Gastrocnemius medialis (tissue), 4 donors: ENCODE measurements at regions not wholly inside any gene's neighbourhood (a gene's known extent, or its start where the extent isn't known, plus 50 kb on each side); places are given as distances from the start of the nearest gene placed in this dataset.

ENCODE experiments used
- ATAC-seq, 2 donors: fragments of 150-250 bp; one replicate each; pipeline ENCODE4 v1.9.1; 2016
- DNase-seq, 2 donors: peaks; one replicate each; pipeline ENCODE4 v3.0.0-alpha.2; 2019
- H3K27ac ChIP-seq, 4 donors: fragments of 200-600 bp; sonication (generic); 1 replicate in 1 of 4; 2 replicates in 3 of 4; pipeline ENCODE4 v1.5.1; 2016 to 2018; ENCODE audit warnings: mild to moderate bottlenecking in 2 of 4, moderate library complexity in 1 of 4
- H3K27me3 ChIP-seq, 3 donors: fragments of 200-600 bp; sonication (generic) in 2 of 3; 1 replicate in 1 of 3; 2 replicates in 2 of 3; pipeline versions ENCODE4 v1.5.1 to v1.6.0; 2016 to 2019; ENCODE audit warnings: mild to moderate bottlenecking in 1 of 3, moderate library complexity in 1 of 3
- H3K36me3 ChIP-seq, 2 donors: fragments of 200-600 bp; sonication (generic) in 1 of 2; one replicate each; pipeline ENCODE4 v1.5.1; 2017 to 2018
- H3K4me1 ChIP-seq, 2 donors: fragments of 200-600 bp; sonication (generic) in 1 of 2; one replicate each; pipeline ENCODE4 v1.5.1; 2016 to 2017; ENCODE audit warnings: mild to moderate bottlenecking in 2 of 2
- H3K4me3 ChIP-seq, 4 donors: fragments of 200-600 bp; sonication (generic) in 3 of 4; 1 replicate in 1 of 4; 2 replicates in 3 of 4; pipeline ENCODE4 v1.5.1; 2016 to 2019; ENCODE audit warnings: mild to moderate bottlenecking in 2 of 4
- H3K9me3 ChIP-seq, 3 donors: fragments of 200-600 bp; sonication (generic) in 2 of 3; 1 replicate in 1 of 3; 2 replicates in 2 of 3; pipeline ENCODE4 v1.5.1; 2016 to 2019
- CTCF ChIP-seq, 5 experiments: fragments of 450-650 bp in 3 of 5; fragments of 200-600 bp in 2 of 5; sonication (generic) in 2 of 5; IDR thresholded peaks in 4 of 5; conservative IDR thresholded peaks in 1 of 5; 1 replicate in 4 of 5; 2 replicates in 1 of 5; pipeline ENCODE4 v1.5.1; 2016 to 2019; ENCODE audit warnings: antibody characterized with exemption in 5 of 5, mild to moderate bottlenecking in 3 of 5, moderate library complexity in 3 of 5
- POLR2A ChIP-seq, 2 donors: fragments of 450-650 bp; IDR thresholded peaks; one replicate each; pipeline ENCODE4 v1.6.1; 2017; ENCODE audit warnings: antibody characterized with exemption in 2 of 2, mild to moderate bottlenecking in 2 of 2, moderate library complexity in 2 of 2
- in situ Hi-C, 4 donors: fragments of 200-750 bp; cut with MboI; loops; one replicate each; pipeline versions ENCODE4 v1.15.0 to v1.8.0; 2017; ENCODE audit warnings: low sequenced_read_pairs in 4 of 4
- intact Hi-C: fragments of 100-400 bp; cut with DNase I; formaldehyde crosslinking; loops from one replicate; pipeline ENCODE4 v1.15.1; 2023; ENCODE audit warnings: low total_unique reads

GRCh38 chr9:82780017-82780416 is 282.9 kb downstream of the RASEF start:
- no peaks in the 10 kb centered on the region for H3K9me3 ChIP-seq
- in situ Hi-C loops = no loop called here
- H3K27ac ChIP-seq = no peak overlapping the region
- H3K36me3 ChIP-seq = no peaks in the 10 kb centered on the region
- DNase-seq (no peak), ATAC-seq (no peak)
- H3K27me3 ChIP-seq = no peaks in the 10 kb centered on the region
- no peaks in the 10 kb centered on the region for H3K4me1 ChIP-seq
- TF ChIP-seq POLR2A (IDR thresholded peaks at IDR 0.05) (no peak), CTCF (IDR thresholded peaks at IDR 0.05 in 4 of 5, conservative IDR thresholded peaks at IDR 0.05 in 1 of 5) (no peak)
- no peak overlapping the region for H3K4me3 ChIP-seq
- intact Hi-C loops = no loop called here

GRCh38 chr9:82781921-82782392 is 281.0 kb downstream of the RASEF start:
- no peak for ATAC-seq
- TF ChIP-seq CTCF (IDR thresholded peaks at IDR 0.05 in 4 of 5, conservative IDR thresholded peaks at IDR 0.05 in 1 of 5) = no peak
- no peak for TF ChIP-seq POLR2A (IDR thresholded peaks at IDR 0.05)
- H3K27me3 ChIP-seq = no peaks in the 10 kb centered on the region
- H3K9me3 ChIP-seq = no peaks in the 10 kb centered on the region
- no peak overlapping the region for H3K27ac ChIP-seq
- no peak overlapping the region for H3K4me3 ChIP-seq
- no peaks in the 10 kb centered on the region for H3K4me1 ChIP-seq
- H3K36me3 ChIP-seq = no peaks in the 10 kb centered on the region
- in situ Hi-C loops = no loop called here
- intact Hi-C loops = no loop called here
- no peak for DNase-seq

- ATAC-seq (no peak), DNase-seq (no peak)
- H3K27ac ChIP-seq = no peak overlapping the region
- intact Hi-C loops = no loop called here
- H3K36me3 ChIP-seq = no peaks in the 10 kb centered on the region
- in situ Hi-C loops = no loop called here
- H3K9me3 ChIP-seq = no peaks in the 10 kb centered on the region
- H3K27me3 ChIP-seq = no peaks in the 10 kb centered on the region
- no peak overlapping the region for H3K4me3 ChIP-seq
- TF ChIP-seq CTCF (IDR thresholded peaks at IDR 0.05 in 4 of 5, conservative IDR thresholded peaks at IDR 0.05 in 1 of 5) (no peak), POLR2A (IDR thresholded peaks at IDR 0.05) (no peak)
- no peaks in the 10 kb centered on the region for H3K4me1 ChIP-seq
Observed at GRCh38 chr9:82783045-82783444, 279.9 kb downstream of the RASEF start.

GRCh38 chr9:82784589-82784988 is 278.4 kb downstream of the RASEF start:
- TF ChIP-seq POLR2A (IDR thresholded peaks at IDR 0.05) = no peak
- no peak for TF ChIP-seq CTCF (IDR thresholded peaks at IDR 0.05 in 4 of 5, conservative IDR thresholded peaks at IDR 0.05 in 1 of 5)
- Histone ChIP-seq H3K4me3 (no peak overlapping the region), H3K36me3 (no peaks in the 10 kb centered on the region), H3K27ac (no peak overlapping the region), H3K27me3 (no peaks in the 10 kb centered on the region), H3K4me1 (no peaks in the 10 kb centered on the region), H3K9me3 (no peaks in the 10 kb centered on the region)
- intact Hi-C loops (no loop called here), in situ Hi-C loops (no loop called here)
- DNase-seq (no peak), ATAC-seq (no peak)

GRCh38 chr9:82789155-82789824 is 273.7 kb downstream of the RASEF start:
- no peak overlapping the region for H3K4me3 ChIP-seq
- H3K27me3 ChIP-seq = no peaks in the 10 kb centered on the region
- TF ChIP-seq POLR2A (IDR thresholded peaks at IDR 0.05) (no peak), CTCF (IDR thresholded peaks at IDR 0.05 in 4 of 5, conservative IDR thresholded peaks at IDR 0.05 in 1 of 5) (no peak)
- ATAC-seq (no peak), DNase-seq (no peak)
- intact Hi-C loops (no loop called here), in situ Hi-C loops (no loop called here)
- no peak overlapping the region for H3K27ac ChIP-seq
- H3K4me1 ChIP-seq = no peaks in the 10 kb centered on the region
- H3K9me3 ChIP-seq = no peaks in the 10 kb centered on the region
- H3K36me3 ChIP-seq = no peaks in the 10 kb centered on the region
